ENCODE measurements at regions not wholly inside any gene's neighbourhood (a gene's known extent, or its start where the extent isn't known, plus 50 kb on each side); places are given as distances from the start of the nearest gene placed in this dataset.

GRCh38 chr6:113111550-113111949 is 745.6 kb upstream of the MARCKS start:
- TF ChIP-seq CTCF (IDR thresholded peaks at IDR 0.05) = no peak
- no peak for TF ChIP-seq POLR2A (IDR thresholded peaks at IDR 0.05)

All from esophagus squamous epithelium (tissue), 4 donors.